GM13977 (cell line): ENCODE measurements at regions not wholly inside any gene's neighbourhood (a gene's known extent, or its start where the extent isn't known, plus 50 kb on each side); places are given as distances from the start of the nearest gene placed in this dataset.

ENCODE experiments used
- DNase-seq: peaks from one replicate; pipeline ENCODE4 v3.0.0; 2012; ENCODE audit warnings: low spot score
- in situ Hi-C: fragments of 300-500 bp; cut with MboI; formaldehyde crosslinking; loops from one replicate; pipeline ENCODE4 v1.12.0; 2022; ENCODE audit warnings: low sequenced_read_pairs, low pct_unique_long_range_greater_than_20kb, mixed read lengths, inconsistent platforms; ENCODE audit not compliant: unreplicated experiment
- TF ChIP-seq, protein P1 (sequence below): IDR thresholded peaks from 2 replicates; pipeline ENCODE4 v1.5.1; 2012; ENCODE audit warnings: mild to moderate bottlenecking, control low read depth; ENCODE audit not compliant: insufficient read depth; ENCODE audit errors: extremely low read depth, missing control alignments

- TF ChIP-seq, protein P1, sequence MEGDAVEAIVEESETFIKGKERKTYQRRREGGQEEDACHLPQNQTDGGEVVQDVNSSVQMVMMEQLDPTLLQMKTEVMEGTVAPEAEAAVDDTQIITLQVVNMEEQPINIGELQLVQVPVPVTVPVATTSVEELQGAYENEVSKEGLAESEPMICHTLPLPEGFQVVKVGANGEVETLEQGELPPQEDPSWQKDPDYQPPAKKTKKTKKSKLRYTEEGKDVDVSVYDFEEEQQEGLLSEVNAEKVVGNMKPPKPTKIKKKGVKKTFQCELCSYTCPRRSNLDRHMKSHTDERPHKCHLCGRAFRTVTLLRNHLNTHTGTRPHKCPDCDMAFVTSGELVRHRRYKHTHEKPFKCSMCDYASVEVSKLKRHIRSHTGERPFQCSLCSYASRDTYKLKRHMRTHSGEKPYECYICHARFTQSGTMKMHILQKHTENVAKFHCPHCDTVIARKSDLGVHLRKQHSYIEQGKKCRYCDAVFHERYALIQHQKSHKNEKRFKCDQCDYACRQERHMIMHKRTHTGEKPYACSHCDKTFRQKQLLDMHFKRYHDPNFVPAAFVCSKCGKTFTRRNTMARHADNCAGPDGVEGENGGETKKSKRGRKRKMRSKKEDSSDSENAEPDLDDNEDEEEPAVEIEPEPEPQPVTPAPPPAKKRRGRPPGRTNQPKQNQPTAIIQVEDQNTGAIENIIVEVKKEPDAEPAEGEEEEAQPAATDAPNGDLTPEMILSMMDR, result no peak
- in situ Hi-C loops, result no loop called here
- DNase-seq, result no peak
Measured at GRCh38 chr6:19782588-19782987, 54.6 kb upstream of the ID4 start.
